SK-N-SH (cell line): ENCODE measurements at regions not wholly inside any gene's neighbourhood (a gene's known extent, or its start where the extent isn't known, plus 50 kb on each side); places are given as distances from the start of the nearest gene placed in this dataset.

Experiments used
- CTCF ChIA-PET: fragments of 300-600, 350-600 bp; formaldehyde crosslinking; extraction: SDS; loops from one replicate; lab custom pipeline; 2021; lab: Yijun Ruan, JAX
- POLR2A ChIA-PET: fragments of 350-600 bp; sonication (Branson Sonifier 250); formaldehyde crosslinking; extraction: SDS; loops from one replicate; lab custom pipeline; 2020; ENCODE audit warnings: antibody characterized with exemption, inconsistent platforms; lab: Yijun Ruan, JAX
- DNase-seq: peaks from one replicate; pipeline ENCODE4 v3.0.0; 2012
- H2AFZ ChIP-seq: fragments of 200-600 bp; sonication (generic); 2 replicates; pipeline ENCODE4 v1.8.1; 2016; ENCODE audit warnings: antibody characterized with exemption, mild to moderate bottlenecking, low read depth
- H3F3A ChIP-seq: fragments of 200-600 bp; sonication (generic); replicated peaks from 2 replicates; pipeline ENCODE3; 2016; ENCODE audit warnings: antibody characterized with exemption, mild to moderate bottlenecking; ENCODE audit not compliant: insufficient read depth
- H3K27ac ChIP-seq, 2 experiments: fragments of 200-500 bp in 1 of 2; fragments of 200-600 bp in 1 of 2; sonication (Bioruptor generic) in 1 of 2; sonication (generic), shearing (Covaris generic) in 1 of 2; 2 replicates each; pipeline versions ENCODE4 v1.5.1 to v1.6.1; 2014 to 2016; ENCODE audit warnings: low read depth in 2 of 2, inconsistent platforms in 1 of 2, low read length in 1 of 2, mild to moderate bottlenecking in 1 of 2, mixed read lengths in 1 of 2
- H3K27me3 ChIP-seq: fragments of 200-600 bp; sonication (generic), shearing (Covaris generic); 2 replicates; pipeline ENCODE4 v1.6.1; 2016; ENCODE audit warnings: mixed run types; ENCODE audit not compliant: insufficient read depth
- H3K36me3 ChIP-seq, 2 experiments: fragments of 200-500 bp in 1 of 2; fragments of 200-600 bp in 1 of 2; sonication (Bioruptor generic) in 1 of 2; sonication (generic) in 1 of 2; replicated peaks in 1 of 2; 2 replicates each; pipeline versions ENCODE3 to v1.5.1; 2014 to 2016; ENCODE audit warnings: low read length in 1 of 2, mild to moderate bottlenecking in 1 of 2; ENCODE audit not compliant: insufficient read depth in 2 of 2, control insufficient read depth in 1 of 2
- H3K4me1 ChIP-seq, 2 experiments: fragments of 200-500 bp in 1 of 2; fragments of 200-600 bp in 1 of 2; sonication (Bioruptor generic) in 1 of 2; sonication (generic), shearing (Covaris generic) in 1 of 2; 2 replicates each; pipeline versions ENCODE4 v1.5.1 to v1.6.1; 2014 to 2016; ENCODE audit warnings: low read depth in 1 of 2, low read length in 1 of 2, mixed run types in 1 of 2; ENCODE audit not compliant: insufficient read depth in 2 of 2, control insufficient read depth in 1 of 2
- H3K4me2 ChIP-seq: fragments of 200-600 bp; sonication (generic), shearing (Covaris generic); 2 replicates; pipeline ENCODE4 v1.6.1; 2017; ENCODE audit warnings: mixed run types
- H3K4me3 ChIP-seq, 2 experiments: fragments of 200-500 bp in 1 of 2; fragments of 200-600 bp in 1 of 2; sonication (Bioruptor generic) in 1 of 2; sonication (generic), shearing (Covaris generic) in 1 of 2; 2 replicates each; pipeline versions ENCODE4 v1.5.1 to v1.8.1; 2014 to 2016; ENCODE audit warnings: low read depth in 2 of 2, inconsistent platforms in 1 of 2, low read length in 1 of 2, mild to moderate bottlenecking in 1 of 2, mixed read lengths in 1 of 2, moderate library complexity in 1 of 2
- H3K79me2 ChIP-seq: fragments of 200-600 bp; sonication (generic); 2 replicates; pipeline ENCODE4 v1.8.1; 2017; ENCODE audit warnings: mild to moderate bottlenecking; ENCODE audit not compliant: insufficient read depth
- H3K9ac ChIP-seq: fragments of 200-600 bp; sonication (generic); 2 replicates; pipeline ENCODE4 v1.6.1; 2017; ENCODE audit warnings: mixed run types
- H3K9me2 ChIP-seq: fragments of 200-600 bp; sonication (generic); 2 replicates; pipeline ENCODE4 v1.6.1; 2017; ENCODE audit warnings: mixed run types
- H3K9me3 ChIP-seq: fragments of 200-600 bp; sonication (generic); 2 replicates; pipeline ENCODE4 v1.6.1; 2017; ENCODE audit warnings: mixed run types, mild to moderate bottlenecking, moderate library complexity
- H4K20me1 ChIP-seq: fragments of 200-600 bp; sonication (generic); 2 replicates; pipeline ENCODE4 v1.6.1; 2017; ENCODE audit warnings: mild to moderate bottlenecking, mixed run types; ENCODE audit not compliant: insufficient read depth
- CHD2 ChIP-seq: fragments of 150-350 bp; IDR thresholded peaks from 2 replicates; pipeline ENCODE4 v1.6.1; 2018; ENCODE audit warnings: low read length; ENCODE audit not compliant: partially characterized antibody
- ELF1 ChIP-seq: IDR thresholded peaks from 2 replicates; pipeline ENCODE4 v1.4.0; 2012
- EP300 ChIP-seq, 2 experiments: IDR thresholded peaks; 2 replicates each; pipeline versions ENCODE4 v1.4.0 to v1.6.1; 2012; ENCODE audit warnings: borderline replicate concordance in 1 of 2, low read depth in 1 of 2, low read length in 1 of 2
- FOSL2 ChIP-seq: IDR thresholded peaks from 2 replicates; pipeline ENCODE4 v1.4.0; 2012; ENCODE audit warnings: low read depth, mild to moderate bottlenecking, moderate library complexity, borderline replicate concordance
- FOXM1 ChIP-seq: IDR thresholded peaks from 2 replicates; pipeline ENCODE4 v1.4.0; 2012; ENCODE audit warnings: low read depth, mild to moderate bottlenecking
- GABPA ChIP-seq: IDR thresholded peaks from 2 replicates; pipeline ENCODE4 v1.4.0; 2012; ENCODE audit warnings: low read depth, mild to moderate bottlenecking
- GATA2 ChIP-seq: sonication (generic); formaldehyde crosslinking; IDR thresholded peaks from 2 replicates; pipeline ENCODE4 v1.5.0; 2020; ENCODE audit warnings: mild to moderate bottlenecking, missing genetic modification reagents
- JUND ChIP-seq: IDR thresholded peaks from 2 replicates; pipeline ENCODE4 v1.4.0; 2012
- MAX ChIP-seq: IDR thresholded peaks from 2 replicates; pipeline ENCODE4 v1.4.0; 2012; ENCODE audit warnings: low read depth
- MXI1 ChIP-seq: IDR thresholded peaks from 2 replicates; pipeline ENCODE4 v1.6.1; 2012; ENCODE audit warnings: mild to moderate bottlenecking, low read depth, low read length, improper control_type of control experiment
- NFIC ChIP-seq: IDR thresholded peaks from 2 replicates; pipeline ENCODE4 v1.4.0; 2012; ENCODE audit warnings: borderline replicate concordance
- NRF1 ChIP-seq: IDR thresholded peaks from 2 replicates; pipeline ENCODE4 v1.6.1; 2012; ENCODE audit warnings: low read depth, mild to moderate bottlenecking, low read length
- PBX3 ChIP-seq: IDR thresholded peaks from 2 replicates; pipeline ENCODE4; 2012
- POLR2AphosphoS5 ChIP-seq: IDR thresholded peaks from 2 replicates; pipeline ENCODE4 v1.6.1; 2012; ENCODE audit warnings: low read depth, low read length
- REST ChIP-seq: IDR thresholded peaks from 2 replicates; pipeline ENCODE4 v1.6.1; 2012; ENCODE audit warnings: mild to moderate bottlenecking, low read depth, low read length, moderate library complexity
- SIN3A ChIP-seq: IDR thresholded peaks from 2 replicates; pipeline ENCODE4 v1.6.1; 2012; ENCODE audit warnings: low read depth, mild to moderate bottlenecking, low read length, moderate library complexity, borderline replicate concordance
- SMC3 ChIP-seq: IDR thresholded peaks from 2 replicates; pipeline ENCODE4 v1.6.1; 2012; ENCODE audit warnings: low read depth, low read length, improper control_type of control experiment
- TAF1 ChIP-seq: IDR thresholded peaks from 2 replicates; pipeline ENCODE4 v1.6.1; 2012; ENCODE audit warnings: low read depth, mild to moderate bottlenecking, low read length, moderate library complexity, borderline replicate concordance
- TCF12 ChIP-seq: IDR thresholded peaks from 2 replicates; pipeline ENCODE4 v1.4.0; 2012
- TEAD4 ChIP-seq: IDR thresholded peaks from 2 replicates; pipeline ENCODE4 v1.4.0; 2012; ENCODE audit warnings: mild to moderate bottlenecking, borderline replicate concordance; ENCODE audit not compliant: insufficient read depth
- YY1 ChIP-seq: IDR thresholded peaks from 2 replicates; pipeline ENCODE4 v1.4.0; 2012; ENCODE audit warnings: low read depth, mild to moderate bottlenecking
- ZBTB33 ChIP-seq: IDR thresholded peaks from 2 replicates; pipeline ENCODE4 v1.4.0; 2012; ENCODE audit warnings: low read depth, borderline replicate concordance
- WGBS: methylation state at CpG from one replicate; pipeline ENCODE4 v1.1.6; 2017; ENCODE audit warnings: low lambda C conversion rate; 5-methylcytosine and 5-hydroxymethylcytosine counted together
- TF ChIP-seq, protein P1 (sequence below): fragments of 150-350 bp; IDR thresholded peaks from 2 replicates; pipeline ENCODE4 v1.6.1; 2016; ENCODE audit warnings: mild to moderate bottlenecking, low read depth, low read length
- TF ChIP-seq, protein P2 (sequence below): fragments of 150-350 bp; IDR thresholded peaks from 2 replicates; pipeline ENCODE4 v1.6.1; 2017; ENCODE audit warnings: antibody characterized with exemption, low read length, low read depth, borderline replicate concordance

DNA sequence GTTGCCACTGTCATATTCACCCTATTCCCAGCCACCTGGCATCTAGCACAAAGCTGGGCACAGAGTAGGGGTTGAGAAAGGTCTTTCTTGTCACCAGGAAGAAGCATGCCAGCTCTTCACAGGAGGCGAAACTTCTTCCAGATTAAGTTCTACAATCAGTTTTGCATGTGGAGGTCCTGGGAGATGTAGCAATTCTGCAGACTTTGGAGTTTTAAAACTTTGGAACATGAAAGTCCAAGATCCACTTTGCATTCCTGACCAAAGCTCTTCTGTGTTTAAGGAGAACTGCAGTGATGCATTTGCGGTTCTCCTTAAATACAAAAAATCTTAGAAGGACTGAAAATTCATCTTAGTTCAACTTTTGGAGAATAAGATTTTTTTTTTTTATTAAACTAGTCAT lies 258.5 kb upstream of the USP24 start (continued):
- no peak for TF ChIP-seq TAF1
- no peak for TF ChIP-seq SIN3A

DNA sequence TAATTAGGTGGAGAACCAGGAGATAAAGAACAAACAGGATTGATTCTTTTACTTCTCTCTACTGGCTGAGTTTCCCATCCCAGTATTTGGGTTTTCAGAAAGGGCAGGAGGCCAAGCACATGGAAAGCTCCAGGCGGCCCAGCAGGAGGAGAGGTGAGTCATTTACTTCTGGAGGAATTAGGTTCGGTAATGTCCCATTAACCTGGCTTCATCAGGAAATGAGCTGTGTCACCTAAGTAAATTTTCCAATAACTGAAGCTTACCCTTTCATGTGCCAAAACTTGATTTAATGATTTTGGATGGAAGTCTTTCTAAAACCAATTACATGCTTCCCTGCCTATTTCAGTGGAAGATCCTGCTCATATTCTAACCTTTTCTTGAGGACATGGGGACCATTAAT lies 257.6 kb upstream of the USP24 start:
- 9% methylated on average over 2 of the region's 2 CpGs for WGBS
- Histone ChIP-seq H3K4me2 (no peak overlapping the region), H3K4me3 (no peak overlapping the region), H3K9me2 (no peaks in the 10 kb centered on the region), H3K36me3 (no peaks in the 10 kb centered on the region), H3K27me3 (no peaks in the 10 kb centered on the region), H3K27ac (no peak overlapping the region), H3K9me3 (no peaks in the 10 kb centered on the region), H3K79me2 (no peaks in the 10 kb centered on the region), H3K4me1 (peaks cover 0 to 20% of the 10 kb centered on the region in 2 experiments; a peak in 2 of 4 replicates), H3K9ac (no peak overlapping the region), H2AFZ (no peak overlapping the region), H4K20me1 (no peaks in the 10 kb centered on the region), H3F3A (no peaks in the 10 kb centered on the region)
- ChIA-PET POLR2A (no interaction called here), CTCF (interaction anchor here (1.1 kb wide), 2 partner anchors 78 to 1106 kb away, joined by 3 read pairs; no protein-coding TSS in a partner anchor)
- DNase-seq: no peak
- TF ChIP-seq FOSL2 (peak; percentile 39; the same call in 1 of the 2 replicates), FOXM1 (no peak), POLR2AphosphoS5 (no peak), CHD2 (no peak), JUND (no peak), ELF1 (no peak), PBX3 (no peak; the same call in 1 of the 2 replicates), ZBTB33 (no peak), SIN3A (no peak), TAF1 (no peak), GABPA (no peak), MXI1 (no peak), REST (no peak), NFIC (peak; percentile 32; the same call in 1 of the 2 replicates), YY1 (no peak), GATA2 (CRISPR knock-in tag) (no peak), MAX (peak; percentile 39; the same call in 1 of the 2 replicates), SMC3 (no peak), EP300 (IDR thresholded peaks at IDR 0.05; ENCODE audit: borderline replicate concordance in 1 of 2, low read depth in 1 of 2, low read length in 1 of 2) (peak in 1 of 2 experiments; percentile 37; a peak in 2 of 4 replicates), TEAD4 (no peak), NRF1 (no peak), TCF12 (peak; percentile 43; the same call in 1 of the 2 replicates)
- TF ChIP-seq, protein P1, sequence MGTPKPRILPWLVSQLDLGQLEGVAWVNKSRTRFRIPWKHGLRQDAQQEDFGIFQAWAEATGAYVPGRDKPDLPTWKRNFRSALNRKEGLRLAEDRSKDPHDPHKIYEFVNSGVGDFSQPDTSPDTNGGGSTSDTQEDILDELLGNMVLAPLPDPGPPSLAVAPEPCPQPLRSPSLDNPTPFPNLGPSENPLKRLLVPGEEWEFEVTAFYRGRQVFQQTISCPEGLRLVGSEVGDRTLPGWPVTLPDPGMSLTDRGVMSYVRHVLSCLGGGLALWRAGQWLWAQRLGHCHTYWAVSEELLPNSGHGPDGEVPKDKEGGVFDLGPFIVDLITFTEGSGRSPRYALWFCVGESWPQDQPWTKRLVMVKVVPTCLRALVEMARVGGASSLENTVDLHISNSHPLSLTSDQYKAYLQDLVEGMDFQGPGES: no peak
- TF ChIP-seq, protein P2, sequence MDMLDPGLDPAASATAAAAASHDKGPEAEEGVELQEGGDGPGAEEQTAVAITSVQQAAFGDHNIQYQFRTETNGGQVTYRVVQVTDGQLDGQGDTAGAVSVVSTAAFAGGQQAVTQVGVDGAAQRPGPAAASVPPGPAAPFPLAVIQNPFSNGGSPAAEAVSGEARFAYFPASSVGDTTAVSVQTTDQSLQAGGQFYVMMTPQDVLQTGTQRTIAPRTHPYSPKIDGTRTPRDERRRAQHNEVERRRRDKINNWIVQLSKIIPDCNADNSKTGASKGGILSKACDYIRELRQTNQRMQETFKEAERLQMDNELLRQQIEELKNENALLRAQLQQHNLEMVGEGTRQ: no peak
